CD4-positive, alpha-beta T cell treated with Interleukin-12 subunit alpha and Interleukin-12 subunit beta, for 1 hour (primary cell): ENCODE measurements at regions not wholly inside any gene's neighbourhood (a gene's known extent, or its start where the extent isn't known, plus 50 kb on each side); places are given as distances from the start of the nearest gene placed in this dataset.
"Not testable (repeated sequence)": the region's sequence is repeated elsewhere in the genome, so short reads cannot be mapped to it uniquely, and the experiment has no call there.

ENCODE experiments used
- DNase-seq: peaks from one replicate; pipeline ENCODE4 v3.0.0-alpha.2; 2020

DNA sequence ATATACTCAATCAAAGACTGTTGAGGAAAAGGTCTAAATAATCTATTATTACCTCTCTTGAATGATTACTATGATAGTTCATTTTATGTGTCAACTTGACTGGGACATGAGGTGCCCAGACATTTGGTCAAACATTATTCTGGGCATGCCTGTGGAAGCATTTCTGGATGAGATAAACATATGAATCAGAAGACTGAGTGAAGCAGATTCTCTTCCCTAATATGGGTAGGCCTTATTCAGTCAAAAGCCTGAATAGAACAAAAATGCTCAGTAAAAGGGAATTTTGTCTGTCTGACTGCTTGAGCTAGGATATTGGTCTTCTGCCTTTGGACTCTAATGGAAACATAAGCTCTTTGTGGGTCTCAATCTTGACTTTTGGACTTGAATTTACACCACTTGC is 73.3 kb upstream of the SOX13 start:
- DNase-seq = no peak

DNA sequence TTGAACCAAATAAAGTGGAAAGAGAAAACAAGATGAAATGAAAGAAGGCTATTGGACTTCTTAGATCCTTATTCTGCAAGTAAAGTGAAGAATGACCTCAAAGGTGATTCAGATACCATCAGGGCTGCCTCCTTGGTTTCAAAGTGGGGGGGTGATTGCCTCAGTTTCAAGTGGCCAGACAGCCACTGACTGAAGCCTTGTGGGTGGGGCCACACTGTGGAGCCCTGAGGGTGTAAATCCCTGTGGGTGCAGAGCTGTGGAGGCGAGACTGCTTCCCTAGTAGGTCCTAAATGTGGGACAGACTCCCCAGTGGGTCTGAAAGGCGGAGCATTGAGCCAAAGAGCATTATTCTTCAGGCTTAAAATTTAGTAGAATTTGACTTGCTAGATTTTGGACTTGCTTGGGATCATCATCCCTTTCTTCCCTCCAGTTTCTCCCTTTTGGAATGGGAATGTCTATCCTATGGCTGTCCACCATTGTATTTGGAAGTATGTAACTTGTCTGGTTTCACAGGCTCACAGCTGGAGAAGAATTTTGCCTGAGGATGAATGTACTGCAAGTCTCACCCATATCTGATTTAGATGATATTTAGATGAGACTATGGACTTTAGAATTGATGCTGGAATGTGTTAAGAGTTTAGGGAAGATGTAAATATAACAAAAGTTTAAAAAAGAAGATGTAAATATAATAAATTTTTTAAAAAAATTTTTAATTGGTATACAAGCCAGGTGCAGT is 71.6 kb upstream of the SOX13 start:
- DNase-seq = no peak

- DNase-seq = no peak
Observed at GRCh38 chr1:204002614-204003013, 70.3 kb upstream of the SOX13 start.

DNA sequence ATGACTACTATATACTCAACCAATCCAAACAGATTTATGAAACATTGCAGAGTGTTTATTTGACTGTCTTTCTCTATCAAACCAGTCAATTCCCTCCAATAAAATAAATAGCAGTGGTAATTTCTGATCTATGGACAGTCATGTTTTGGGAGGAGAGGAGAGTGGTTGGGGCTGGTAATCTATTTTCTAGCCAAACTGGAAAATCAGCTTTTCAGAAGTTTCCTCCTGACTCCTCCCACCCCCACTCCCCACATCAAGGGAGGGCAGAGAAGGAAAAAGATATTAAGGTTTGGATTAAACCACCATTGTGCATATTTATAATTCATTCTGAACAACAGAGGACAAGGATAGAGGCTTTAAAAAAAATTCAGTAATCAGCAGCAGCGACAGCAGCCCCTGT is 69.4 kb upstream of the SOX13 start:
- DNase-seq = no peak

- no peak for DNase-seq
Observed at GRCh38 chr1:204011426-204011825, 61.5 kb upstream of the SOX13 start.

DNA sequence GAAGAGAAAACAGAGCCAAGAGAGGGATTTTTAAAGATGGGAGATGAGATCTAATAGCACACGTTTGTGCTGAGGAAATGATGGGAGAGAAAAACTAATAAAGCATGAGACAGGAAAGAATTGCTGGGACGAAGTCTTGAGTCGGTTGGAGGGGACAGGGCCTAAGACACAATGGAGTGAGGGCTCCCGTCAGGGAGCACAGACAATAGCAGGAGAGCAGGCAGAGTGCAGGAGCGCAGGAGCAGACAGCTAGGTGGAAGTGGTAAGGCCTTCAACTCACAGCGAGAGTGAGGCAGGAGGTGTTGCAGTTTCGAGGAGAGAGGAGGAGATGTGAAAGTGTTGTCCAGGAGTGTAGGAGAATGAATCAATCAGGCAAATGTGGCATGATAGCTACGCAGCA is 59.9 kb upstream of the SOX13 start:
- no peak for DNase-seq

DNA sequence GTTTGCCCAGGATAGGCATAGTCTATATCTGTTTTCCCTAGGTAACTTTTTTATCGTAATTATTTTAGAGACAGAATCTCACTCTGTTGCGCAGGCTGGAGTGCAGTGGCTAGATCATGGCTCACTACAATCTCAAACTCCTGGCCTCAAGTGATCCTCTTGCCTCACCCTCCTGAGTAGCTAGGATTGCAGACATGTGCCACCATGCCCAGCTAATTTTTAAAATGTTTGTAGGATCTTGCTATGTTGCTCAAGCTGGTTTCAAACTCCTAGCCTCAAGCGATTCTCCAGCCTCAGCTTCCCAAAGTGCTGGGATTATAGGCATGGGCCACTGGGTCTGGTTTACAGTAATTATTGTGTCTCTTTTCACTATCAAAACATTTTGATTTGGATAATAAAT is 58.6 kb upstream of the SOX13 start:
- DNase-seq = no peak

- DNase-seq = not testable (repeated sequence)
Observed at GRCh38 chr1:204014961-204015360, 58.0 kb upstream of the SOX13 start.

DNA sequence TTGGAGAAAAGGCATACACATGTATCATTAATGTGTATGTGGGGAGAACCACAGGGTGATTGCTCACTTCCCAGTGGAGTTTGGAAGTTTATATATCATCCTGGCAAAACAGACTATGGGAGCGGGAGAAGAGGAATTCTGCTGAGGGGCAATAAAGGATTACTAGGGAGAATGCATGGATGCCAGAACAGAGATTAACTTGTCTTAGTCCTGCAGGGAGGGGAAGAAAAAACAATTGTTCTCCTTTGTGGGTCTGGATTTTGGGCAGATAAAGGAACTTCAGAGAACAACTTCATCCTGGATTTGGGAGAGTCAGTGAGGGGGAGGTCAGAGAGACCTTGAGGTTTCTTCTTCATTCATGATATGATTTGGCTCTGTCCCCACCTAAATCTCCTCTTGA is 55.9 kb upstream of the SOX13 start:
- no peak for DNase-seq

DNA sequence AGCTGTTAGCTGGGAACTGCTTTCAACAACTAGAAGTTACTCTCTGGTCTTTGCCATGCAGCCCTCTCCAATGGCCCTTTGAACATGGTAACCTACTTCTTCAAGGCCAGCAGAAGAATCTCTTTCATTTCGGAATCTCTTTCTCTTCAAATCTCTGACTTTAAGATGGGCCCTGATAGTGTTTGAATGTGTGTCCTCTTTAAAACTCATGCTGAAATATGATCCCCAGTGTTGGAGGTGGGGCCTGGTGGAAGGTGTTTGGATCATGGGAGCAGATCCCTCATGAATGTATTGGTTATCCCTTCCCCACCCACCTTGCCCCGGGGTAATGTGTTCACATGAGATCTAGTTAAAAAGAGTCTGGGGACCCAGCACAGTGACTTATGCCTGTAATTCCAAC is 54.5 kb upstream of the SOX13 start:
- DNase-seq = no peak
